ENCODE measurements at regions not wholly inside any gene's neighbourhood (a gene's known extent, or its start where the extent isn't known, plus 50 kb on each side); places are given as distances from the start of the nearest gene placed in this dataset.

DNA sequence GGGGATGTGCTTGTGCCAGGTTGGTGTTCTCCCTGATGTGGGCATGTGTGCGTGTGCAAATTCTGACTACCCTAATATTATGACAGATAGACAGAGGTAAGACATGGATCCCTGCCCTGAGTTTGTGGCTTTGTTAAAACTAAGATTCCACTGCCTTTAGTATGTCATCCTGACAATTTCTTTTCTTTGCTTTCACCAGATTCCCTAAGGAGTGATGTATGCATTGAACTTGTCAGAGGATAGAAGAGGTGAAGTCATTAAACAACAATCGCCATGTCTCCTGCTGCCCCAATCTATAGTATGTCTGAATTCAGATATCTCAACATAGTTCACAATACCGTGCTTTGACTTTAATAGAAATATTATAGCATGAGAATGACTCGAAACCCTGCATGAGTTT lies 137.1 kb upstream of the ELAC2 start:
- no peak for TF ChIP-seq POLR2AphosphoS5 (IDR thresholded peaks at IDR 0.05; ENCODE audit: borderline replicate concordance, low read depth, low read length)
- TF ChIP-seq EZH2 (IDR thresholded peaks at IDR 0.05) = no peak
